NCI-H1694 treated with DMSO at 0.1 percent for 48 hours (cell line): ENCODE measurements at regions not wholly inside any gene's neighbourhood (a gene's known extent, or its start where the extent isn't known, plus 50 kb on each side); places are given as distances from the start of the nearest gene placed in this dataset.
"Not testable (repeated sequence)": the region's sequence is repeated elsewhere in the genome, so short reads cannot be mapped to it uniquely, and the experiment has no call there.

ENCODE experiments used
- DNase-seq: peaks from one replicate; lab custom pipeline; 2025; lab: John Stamatoyannopoulos, UW

GRCh38 chrX:95218976-95219375 is 1465.7 kb upstream of the DIAPH2 start:
- DNase-seq: no peak

- no peak for DNase-seq
Observed at GRCh38 chrX:95248386-95248785, 1436.3 kb upstream of the DIAPH2 start.

- no peak for DNase-seq
Observed at GRCh38 chrX:95290455-95290854, 1394.2 kb upstream of the DIAPH2 start.

GRCh38 chrX:95291561-95291960 is 1393.1 kb upstream of the DIAPH2 start:
- DNase-seq: no peak

- peak; percentile 7 for DNase-seq
Observed at GRCh38 chrX:95318882-95319281, 1365.8 kb upstream of the DIAPH2 start.

- no peak for DNase-seq
Observed at GRCh38 chrX:95325185-95325584, 1359.5 kb upstream of the DIAPH2 start.

GRCh38 chrX:95330292-95330691 is 1354.3 kb upstream of the DIAPH2 start:
- no peak for DNase-seq

GRCh38 chrX:95332530-95332929 is 1352.1 kb upstream of the DIAPH2 start:
- DNase-seq: no peak

GRCh38 chrX:95346856-95347255 is 1337.8 kb upstream of the DIAPH2 start:
- peak; percentile 10 for DNase-seq

GRCh38 chrX:95350774-95351488 is 1333.7 kb upstream of the DIAPH2 start:
- no peak for DNase-seq

- no peak for DNase-seq
Observed at GRCh38 chrX:95367286-95367685, 1317.4 kb upstream of the DIAPH2 start.

GRCh38 chrX:95382799-95383198 is 1301.8 kb upstream of the DIAPH2 start:
- DNase-seq: no peak

GRCh38 chrX:95383778-95384177 is 1300.9 kb upstream of the DIAPH2 start:
- DNase-seq: no peak

- DNase-seq: no peak
Observed at GRCh38 chrX:95427389-95427788, 1257.3 kb upstream of the DIAPH2 start.

- no peak for DNase-seq
Observed at GRCh38 chrX:95435198-95435597, 1249.4 kb upstream of the DIAPH2 start.

- DNase-seq: no peak
Observed at GRCh38 chrX:95441836-95442235, 1242.8 kb upstream of the DIAPH2 start.

- no peak for DNase-seq
Observed at GRCh38 chrX:95484781-95485180, 1199.9 kb upstream of the DIAPH2 start.

GRCh38 chrX:95505721-95506120 is 1178.9 kb upstream of the DIAPH2 start:
- DNase-seq: no peak

- no peak for DNase-seq
Observed at GRCh38 chrX:95509474-95509873, 1175.2 kb upstream of the DIAPH2 start.

- not testable (repeated sequence) for DNase-seq
Observed at GRCh38 chrX:95524018-95524417, 1160.6 kb upstream of the DIAPH2 start.

GRCh38 chrX:95536111-95536510 is 1148.5 kb upstream of the DIAPH2 start:
- DNase-seq: no peak

GRCh38 chrX:95536661-95537060 is 1148.0 kb upstream of the DIAPH2 start:
- DNase-seq: no peak

GRCh38 chrX:95539041-95539440 is 1145.6 kb upstream of the DIAPH2 start:
- DNase-seq: no peak

GRCh38 chrX:95549552-95549951 is 1135.1 kb upstream of the DIAPH2 start:
- not testable (repeated sequence) for DNase-seq
